LNCAP (cell line): ENCODE measurements at regions not wholly inside any gene's neighbourhood (a gene's known extent, or its start where the extent isn't known, plus 50 kb on each side); places are given as distances from the start of the nearest gene placed in this dataset.

Experiments
- CTCF ChIP-seq: fragments of 450-650 bp; IDR thresholded peaks from 2 replicates; pipeline ENCODE4 v1.5.1; 2017; ENCODE audit warnings: mild to moderate bottlenecking

GRCh38 chr11:7175007-7175406, 76.7 kb upstream of the SYT9 start:
- TF ChIP-seq CTCF: no peak

GRCh38 chr11:7186190-7186589, 65.5 kb upstream of the SYT9 start:
- no peak for TF ChIP-seq CTCF

GRCh38 chr11:7186676-7187075, 65.0 kb upstream of the SYT9 start:
- no peak for TF ChIP-seq CTCF

GRCh38 chr11:7196396-7197146, 55.1 kb upstream of the SYT9 start:
- TF ChIP-seq CTCF: no peak

GRCh38 chr11:7197469-7197868, 54.2 kb upstream of the SYT9 start:
- no peak for TF ChIP-seq CTCF
